Neural progenitor cell (in vitro differentiated cells): ENCODE measurements at regions not wholly inside any gene's neighbourhood (a gene's known extent, or its start where the extent isn't known, plus 50 kb on each side); places are given as distances from the start of the nearest gene placed in this dataset.

Source experiments
- DNase-seq: peaks from one replicate; pipeline ENCODE4 v3.0.0-alpha.2; 2016; ENCODE audit warnings: low spot score
- H2AFZ ChIP-seq: fragments of 200-600 bp; sonication (generic); replicated peaks from 2 replicates; pipeline ENCODE4 v1.6.1; 2016; ENCODE audit warnings: antibody characterized with exemption
- H3F3A ChIP-seq: fragments of 200-600 bp; sonication (generic); 2 replicates; pipeline ENCODE4 v1.6.1; 2016; ENCODE audit warnings: antibody characterized with exemption, low read depth
- H3K27ac ChIP-seq: fragments of 200-600 bp; sonication (generic); 2 replicates; pipeline ENCODE4 v1.5.1; 2016; ENCODE audit warnings: mild to moderate bottlenecking
- H3K27me3 ChIP-seq: fragments of 200-600 bp; sonication (generic); 2 replicates; pipeline ENCODE4 v1.6.1; 2016; ENCODE audit warnings: mild to moderate bottlenecking, moderate library complexity
- H3K36me3 ChIP-seq: fragments of 200-600 bp; sonication (generic); 2 replicates; pipeline ENCODE4 v1.5.1; 2016
- H3K4me1 ChIP-seq: fragments of 200-600 bp; sonication (generic); 2 replicates; pipeline ENCODE4 v1.6.1; 2016; ENCODE audit warnings: mixed run types
- H3K4me2 ChIP-seq: fragments of 200-600 bp; sonication (generic); 2 replicates; pipeline ENCODE4 v1.6.1; 2016
- H3K4me3 ChIP-seq: fragments of 200-600 bp; sonication (generic); 2 replicates; pipeline ENCODE4 v1.5.1; 2016
- H3K79me2 ChIP-seq: fragments of 200-600 bp; sonication (generic); 2 replicates; pipeline ENCODE4 v1.6.1; 2016; ENCODE audit warnings: low read depth
- H3K9ac ChIP-seq: fragments of 200-600 bp; sonication (generic); 2 replicates; pipeline ENCODE4 v1.6.1; 2016
- H3K9me3 ChIP-seq: fragments of 200-600 bp; sonication (generic); 2 replicates; pipeline ENCODE4 v1.5.1; 2016; ENCODE audit warnings: low read depth
- H4K20me1 ChIP-seq: fragments of 200-600 bp; sonication (generic); 2 replicates; pipeline ENCODE4 v1.6.1; 2016; ENCODE audit warnings: low read depth
- H3K27ac Mint-ChIP-seq: 3 replicates; pipeline ENCODE4 v1.8.0; 2021; ENCODE audit warnings: mixed read lengths
- H3K27me3 Mint-ChIP-seq: 2 replicates; pipeline ENCODE4 v1.8.0; 2022; ENCODE audit warnings: low read depth, mild to moderate bottlenecking, inconsistent platforms, moderate library complexity, mixed read lengths; ENCODE audit not compliant: insufficient read depth
- H3K36me3 Mint-ChIP-seq: 3 replicates; pipeline ENCODE4 v1.8.0; 2021; ENCODE audit warnings: mixed read lengths
- H3K4me1 Mint-ChIP-seq: 3 replicates; pipeline ENCODE4 v1.8.0; 2021; ENCODE audit warnings: mixed read lengths
- H3K4me3 Mint-ChIP-seq: 3 replicates; pipeline ENCODE4 v1.8.0; 2021; ENCODE audit warnings: mild to moderate bottlenecking, moderate library complexity, mixed read lengths
- H3K9me3 Mint-ChIP-seq: 3 replicates; pipeline ENCODE4 v1.8.0; 2020; ENCODE audit warnings: mixed read lengths
- CTCF ChIP-seq: fragments of 200-600 bp; sonication (generic); IDR thresholded peaks from 2 replicates; pipeline ENCODE4 v1.5.1; 2017; ENCODE audit warnings: antibody characterized with exemption, mild to moderate bottlenecking
- EZH2 ChIP-seq: fragments of 200-600 bp; sonication (generic); IDR thresholded peaks from 2 replicates; pipeline ENCODE4 v1.6.1; 2017; ENCODE audit warnings: antibody characterized with exemption, mild to moderate bottlenecking, moderate library complexity
- EZH2phosphoT487 ChIP-seq: fragments of 200-600 bp; sonication (generic); IDR thresholded peaks from 2 replicates; pipeline ENCODE4 v1.6.1; 2017; ENCODE audit warnings: antibody characterized with exemption

- Mint-ChIP-seq H3K9me3 (no peaks in the 10 kb centered on the region), H3K27ac (no peak overlapping the region)
Observed at GRCh38 chr2:208657468-208657867, 250.9 kb downstream of the PTH2R start.

GRCh38 chr2:208669394-208669793 is 262.8 kb downstream of the PTH2R start:
- H3K4me1 ChIP-seq: peaks cover 25% of the 10 kb centered on the region
- H4K20me1 ChIP-seq: no peaks in the 10 kb centered on the region
- TF ChIP-seq EZH2phosphoT487: no peak
- no peak for TF ChIP-seq EZH2
- no peak for TF ChIP-seq CTCF
- no peaks in the 10 kb centered on the region for H3K79me2 ChIP-seq
- H3K9me3 Mint-ChIP-seq: no peaks in the 10 kb centered on the region
- no peaks in the 10 kb centered on the region for H3K36me3 ChIP-seq
- H3K27ac Mint-ChIP-seq: no peak overlapping the region
- no peak overlapping the region for H3K4me3 ChIP-seq
- H3K27me3 ChIP-seq: no peaks in the 10 kb centered on the region
- H3K27me3 Mint-ChIP-seq: no peaks in the 10 kb centered on the region
- no peak overlapping the region for H3K9ac ChIP-seq
- DNase-seq: no peak
- no peak overlapping the region for H3K27ac ChIP-seq
- H3F3A ChIP-seq: no peaks in the 10 kb centered on the region
- no peaks in the 10 kb centered on the region for H3K36me3 Mint-ChIP-seq
- no peak overlapping the region for H3K4me2 ChIP-seq
- H3K9me3 ChIP-seq: no peaks in the 10 kb centered on the region
- H3K4me3 Mint-ChIP-seq: no peak overlapping the region
- peaks cover 13% of the 10 kb centered on the region for H3K4me1 Mint-ChIP-seq
- peak overlapping the region; percentile 37 for H2AFZ ChIP-seq

More at GRCh38 chr2:208657468-208657867, 250.9 kb downstream of the PTH2R start:
- Histone ChIP-seq H3K79me2 (no peaks in the 10 kb centered on the region), H3K4me2 (no peak overlapping the region), H3K9ac (no peak overlapping the region), H3K4me1 (no peaks in the 10 kb centered on the region), H3K36me3 (no peaks in the 10 kb centered on the region), H3K4me3 (no peak overlapping the region), H3K9me3 (no peaks in the 10 kb centered on the region), H4K20me1 (no peaks in the 10 kb centered on the region), H3K27me3 (no peaks in the 10 kb centered on the region), H3F3A (no peaks in the 10 kb centered on the region), H3K27ac (no peak overlapping the region), H2AFZ (no peak overlapping the region)
- no peaks in the 10 kb centered on the region for H3K4me1 Mint-ChIP-seq
- H3K4me3 Mint-ChIP-seq: no peak overlapping the region
- DNase-seq: peak; percentile 55
- no peaks in the 10 kb centered on the region for H3K36me3 Mint-ChIP-seq
- H3K27me3 Mint-ChIP-seq: no peaks in the 10 kb centered on the region
- no peak for TF ChIP-seq EZH2phosphoT487
- TF ChIP-seq CTCF: peak; percentile 50

- Histone ChIP-seq H3F3A (no peaks in the 10 kb centered on the region), H3K9ac (no peak overlapping the region), H3K36me3 (no peaks in the 10 kb centered on the region), H3K9me3 (no peaks in the 10 kb centered on the region), H2AFZ (peak overlapping the region; percentile 86), H4K20me1 (no peaks in the 10 kb centered on the region), H3K4me3 (no peak overlapping the region), H3K4me2 (peak overlapping the region; percentile 48), H3K27me3 (no peaks in the 10 kb centered on the region), H3K27ac (no peak overlapping the region), H3K4me1 (peaks cover 25% of the 10 kb centered on the region), H3K79me2 (no peaks in the 10 kb centered on the region)
- DNase-seq: peak; percentile 24
- Mint-ChIP-seq H3K4me1 (peaks cover 13% of the 10 kb centered on the region), H3K27me3 (no peaks in the 10 kb centered on the region), H3K36me3 (no peaks in the 10 kb centered on the region), H3K4me3 (no peak overlapping the region), H3K27ac (no peak overlapping the region), H3K9me3 (no peaks in the 10 kb centered on the region)
- TF ChIP-seq EZH2phosphoT487 (no peak), CTCF (no peak), EZH2 (no peak)
Observed at GRCh38 chr2:208671284-208671683, 264.7 kb downstream of the PTH2R start.
